ENCODE measurements at regions not wholly inside any gene's neighbourhood (a gene's known extent, or its start where the extent isn't known, plus 50 kb on each side); places are given as distances from the start of the nearest gene placed in this dataset.

DNA sequence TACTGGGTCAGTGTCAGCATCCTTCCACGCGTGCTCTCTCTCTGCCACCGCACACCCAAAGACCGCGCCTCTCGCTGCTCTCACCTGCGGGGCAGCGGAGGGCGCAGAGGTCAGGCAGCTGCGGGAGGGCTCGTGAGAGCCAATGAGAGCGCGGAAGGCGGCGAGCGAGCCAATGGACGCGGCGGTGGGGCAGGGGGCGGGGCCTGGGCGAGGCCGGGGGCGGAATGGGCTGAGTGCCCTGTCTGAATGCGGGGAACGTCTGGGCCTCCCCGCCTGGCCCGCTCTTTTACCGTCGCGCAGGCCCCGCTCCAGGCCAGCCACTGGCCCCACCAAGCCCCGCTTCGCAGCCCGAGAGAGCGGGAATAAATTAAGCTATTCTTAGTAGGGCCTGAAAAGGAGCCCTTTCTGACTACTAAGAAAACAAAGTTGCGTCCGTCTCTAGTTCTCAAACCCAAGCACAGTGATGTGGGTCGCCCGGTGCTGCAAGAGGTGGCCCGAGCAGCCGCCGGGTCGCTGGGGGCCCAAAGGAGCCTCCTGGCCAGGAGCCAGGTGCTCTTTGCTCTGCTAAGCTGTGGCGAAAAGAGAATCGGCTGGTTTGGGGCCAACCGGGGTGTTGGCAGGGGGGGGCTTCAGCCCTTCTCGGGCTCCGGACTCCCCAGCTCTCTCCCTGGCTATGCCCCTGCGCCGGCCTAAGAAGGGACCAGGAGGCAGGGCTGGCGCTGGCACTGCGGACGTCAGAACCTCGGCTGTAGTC, 81.1 kb upstream of the GLI2 start:
- no peak overlapping the region for H3K27ac ChIP-seq

DNA sequence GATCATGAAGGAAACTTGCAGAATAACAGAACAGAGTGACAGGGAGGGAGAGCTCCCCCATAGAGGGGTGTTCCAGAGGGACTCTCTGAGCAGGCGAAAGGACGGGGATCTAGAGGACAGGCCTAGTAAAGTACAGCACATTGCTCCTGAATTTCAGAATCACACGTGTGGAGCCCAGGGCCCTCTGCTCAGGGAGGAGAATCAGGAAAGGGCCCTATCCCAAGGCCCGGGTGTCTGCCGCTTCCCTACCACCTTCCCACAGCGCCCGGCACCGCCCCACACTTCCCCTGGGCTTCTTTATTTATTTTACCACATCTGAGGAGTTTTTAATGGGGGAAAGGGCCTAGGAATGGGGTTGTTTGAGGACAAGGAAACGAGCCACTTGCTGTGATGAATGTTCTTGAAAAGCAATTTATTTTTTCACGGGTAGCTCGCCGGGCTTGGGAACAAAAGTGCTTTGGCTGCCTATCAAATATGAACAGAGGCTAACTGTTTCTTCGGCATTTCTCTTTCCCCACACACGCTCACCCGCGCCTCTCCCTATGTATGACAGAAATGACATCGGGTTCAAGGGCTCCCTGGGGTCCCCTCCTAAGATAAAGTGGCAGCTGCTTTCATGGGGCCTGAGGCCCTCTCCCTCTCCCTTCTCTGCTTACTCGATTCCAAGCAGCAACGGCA, 79.3 kb upstream of the GLI2 start:
- no peak for DNase-seq (ENCODE audit: low spot score)
- no peak overlapping the region for H3K27ac ChIP-seq
- 34% methylated on average over 19 of the region's 19 CpGs for WGBS
- H3K4me3 ChIP-seq, result no peak overlapping the region
- H3K27me3 ChIP-seq (replicated peaks; ENCODE audit: insufficient read depth), result no peaks in the 10 kb centered on the region
- TF ChIP-seq POLR2A (IDR thresholded peaks at IDR 0.05) (no peak), POLR2AphosphoS5 (IDR thresholded peaks at IDR 0.05) (no peak), CTCF (IDR thresholded peaks at IDR 0.05) (no peak)
- H3K4me1 ChIP-seq (replicated peaks), result no peaks in the 10 kb centered on the region
- intact Hi-C loops (cut with DNase I), result no loop called here
- H3K36me3 ChIP-seq, result no peaks in the 10 kb centered on the region
- no peaks in the 10 kb centered on the region for H3K9me3 ChIP-seq

More for the DNA sequence above, 81.1 kb upstream of the GLI2 start:
- no peaks in the 10 kb centered on the region for H3K27me3 ChIP-seq (replicated peaks; ENCODE audit: insufficient read depth)
- no peaks in the 10 kb centered on the region for H3K9me3 ChIP-seq
- TF ChIP-seq POLR2A (IDR thresholded peaks at IDR 0.05), result no peak
- TF ChIP-seq POLR2AphosphoS5 (IDR thresholded peaks at IDR 0.05), result no peak
- TF ChIP-seq CTCF (IDR thresholded peaks at IDR 0.05), result no peak
- H3K4me3 ChIP-seq, result no peak overlapping the region
- DNase-seq (ENCODE audit: low spot score), result no peak
- intact Hi-C loops (cut with DNase I), result no loop called here
- WGBS, result 33% methylated on average over 43 of the region's 54 CpGs
- no peaks in the 10 kb centered on the region for H3K4me1 ChIP-seq (replicated peaks)
- no peaks in the 10 kb centered on the region for H3K36me3 ChIP-seq

DNA sequence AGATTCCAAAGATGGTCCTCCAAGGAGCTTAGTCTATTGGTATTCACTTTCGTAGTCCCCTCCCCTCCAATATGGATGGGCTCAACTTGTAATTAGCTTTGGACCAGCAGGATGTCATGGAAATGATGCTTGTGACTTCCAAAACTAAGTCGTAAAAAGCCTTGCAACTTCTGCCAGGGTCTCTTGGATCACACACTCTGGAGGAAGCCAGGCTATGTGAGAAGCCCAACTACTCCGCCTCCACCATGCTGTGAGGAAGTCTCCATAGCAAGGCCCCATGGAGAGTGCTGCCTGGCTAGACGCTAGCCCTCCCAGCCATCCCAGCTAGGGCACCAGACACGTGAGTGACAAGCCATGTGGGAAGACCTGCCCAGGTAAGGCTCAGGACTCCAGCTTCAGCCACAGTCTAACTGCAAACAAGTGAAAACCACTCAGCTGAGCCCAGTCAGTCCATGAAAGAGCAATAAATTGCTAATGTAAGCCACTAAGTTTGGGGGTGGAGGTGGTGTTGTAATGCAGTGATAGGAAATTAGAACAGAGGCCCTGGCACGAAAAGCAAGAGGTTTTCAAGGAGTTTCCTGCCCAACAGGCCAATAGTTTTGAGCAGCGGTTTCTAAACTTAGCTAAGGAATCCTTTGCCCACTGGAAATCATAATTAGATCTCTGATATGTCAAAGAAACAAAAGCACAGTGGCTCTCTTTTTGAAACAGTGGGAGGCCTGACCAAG, 77.5 kb upstream of the GLI2 start:
- intact Hi-C loops (cut with DNase I), result no loop called here
- Histone ChIP-seq H3K4me1 (replicated peaks) (no peaks in the 10 kb centered on the region), H3K36me3 (no peaks in the 10 kb centered on the region), H3K27ac (no peak overlapping the region), H3K4me3 (no peak overlapping the region), H3K27me3 (replicated peaks; ENCODE audit: insufficient read depth) (no peaks in the 10 kb centered on the region), H3K9me3 (no peaks in the 10 kb centered on the region)
- TF ChIP-seq CTCF (IDR thresholded peaks at IDR 0.05), result no peak
- no peak for TF ChIP-seq POLR2A (IDR thresholded peaks at IDR 0.05)
- no peak for TF ChIP-seq POLR2AphosphoS5 (IDR thresholded peaks at IDR 0.05)
- no peak for DNase-seq (ENCODE audit: low spot score)
- 88% methylated on average over 7 of the region's 7 CpGs for WGBS

DNA sequence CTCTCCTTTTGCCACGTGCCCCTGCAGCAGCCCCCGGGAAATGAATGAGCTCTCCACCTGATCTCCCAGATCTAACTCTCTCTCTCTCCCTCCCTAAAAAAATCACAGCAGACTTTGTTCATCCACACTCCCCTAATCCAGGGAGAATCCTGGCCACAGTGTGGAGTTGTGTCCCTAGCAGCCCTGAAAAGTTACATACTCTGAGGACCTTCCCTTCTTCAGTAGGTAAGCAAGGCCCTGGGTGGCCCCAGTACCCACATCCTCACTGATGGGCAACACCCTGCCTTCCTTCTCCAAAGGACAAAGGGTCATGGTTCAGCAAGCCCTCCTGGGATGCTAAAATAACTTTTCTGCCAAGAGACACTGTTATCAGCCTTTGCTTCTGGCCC, 76.9 kb upstream of the GLI2 start:
- 86% methylated on average over 2 of the region's 2 CpGs for WGBS
- TF ChIP-seq POLR2AphosphoS5 (IDR thresholded peaks at IDR 0.05), result no peak
- no peak for TF ChIP-seq CTCF (IDR thresholded peaks at IDR 0.05)
- no peak for TF ChIP-seq POLR2A (IDR thresholded peaks at IDR 0.05)
- no peak overlapping the region for H3K4me3 ChIP-seq
- no peaks in the 10 kb centered on the region for H3K36me3 ChIP-seq
- H3K27me3 ChIP-seq (replicated peaks; ENCODE audit: insufficient read depth), result no peaks in the 10 kb centered on the region
- no peak for DNase-seq (ENCODE audit: low spot score)
- no peaks in the 10 kb centered on the region for H3K4me1 ChIP-seq (replicated peaks)
- intact Hi-C loops (cut with DNase I), result no loop called here
- H3K27ac ChIP-seq, result no peak overlapping the region
- no peaks in the 10 kb centered on the region for H3K9me3 ChIP-seq
